ENCODE measurements at regions not wholly inside any gene's neighbourhood (a gene's known extent, or its start where the extent isn't known, plus 50 kb on each side); places are given as distances from the start of the nearest gene placed in this dataset.
A peak's percentile ranks its signal among the peaks of the same experiment; 100 is the strongest.
"Not testable (repeated sequence)": the region's sequence is repeated elsewhere in the genome, so short reads cannot be mapped to it uniquely, and the experiment has no call there.

DNA sequence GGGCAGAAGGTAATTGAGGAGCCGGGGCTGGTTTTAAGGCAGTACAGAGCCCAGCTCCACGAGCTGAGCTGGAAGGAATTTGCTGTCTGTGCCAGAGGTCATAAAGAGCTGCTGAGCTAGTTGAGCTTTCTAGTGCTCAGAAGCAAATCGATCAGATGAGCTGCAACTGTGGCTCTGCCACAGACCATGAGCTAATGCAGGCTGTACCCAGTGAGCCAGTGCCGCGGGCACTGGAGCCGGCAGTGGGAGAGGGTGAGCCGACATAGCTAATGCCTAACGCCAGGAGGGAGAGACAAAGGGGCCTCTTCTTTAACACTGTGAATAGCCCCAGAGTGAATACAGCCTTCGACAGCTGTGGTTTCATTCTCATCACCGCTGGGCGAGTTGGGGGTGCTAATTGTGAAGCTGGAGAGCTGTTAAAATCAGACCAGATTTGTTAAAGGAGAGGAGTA is 410.1 kb upstream of the TCF4 start:
- DNase-seq: no peak

DNA sequence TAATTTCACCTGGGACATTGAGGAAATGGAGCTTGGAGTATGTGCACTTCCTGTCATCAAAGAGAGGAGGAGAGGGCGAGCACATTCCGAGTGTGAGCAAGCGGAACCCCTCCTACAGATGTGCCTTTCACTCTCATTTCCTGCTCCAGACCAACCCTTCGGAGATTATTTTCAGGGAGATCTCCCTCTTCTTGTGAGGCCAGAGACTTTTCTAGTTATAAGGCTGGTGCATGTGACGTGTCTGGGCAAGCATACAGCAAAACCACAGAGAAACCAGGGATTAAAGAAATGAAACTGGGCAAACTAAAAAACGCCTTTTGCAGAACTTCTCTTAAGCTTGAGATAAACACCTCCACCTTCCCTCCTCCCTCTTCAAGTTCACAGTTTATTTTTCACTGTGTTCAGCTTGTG is 409.2 kb upstream of the TCF4 start:
- no peak for DNase-seq

DNA sequence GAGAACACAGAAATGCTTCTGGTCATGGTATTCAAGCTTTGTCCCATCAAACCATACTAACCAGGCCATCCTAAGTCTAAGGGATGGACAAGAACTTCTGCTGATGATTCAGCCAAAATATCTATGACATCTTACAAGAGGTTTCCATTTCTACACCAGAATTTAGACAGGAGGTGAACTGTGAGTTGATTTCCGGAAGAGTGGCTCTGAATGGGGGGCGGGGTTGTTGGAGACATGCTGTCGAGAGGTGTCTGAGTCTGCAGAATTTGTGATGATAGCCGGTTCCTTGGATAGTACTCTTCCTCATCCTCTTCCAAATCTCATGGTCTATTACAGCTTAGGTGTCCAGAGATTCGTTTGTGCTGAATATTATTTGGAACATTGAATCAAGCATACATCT is 408.7 kb upstream of the TCF4 start:
- DNase-seq: no peak

DNA sequence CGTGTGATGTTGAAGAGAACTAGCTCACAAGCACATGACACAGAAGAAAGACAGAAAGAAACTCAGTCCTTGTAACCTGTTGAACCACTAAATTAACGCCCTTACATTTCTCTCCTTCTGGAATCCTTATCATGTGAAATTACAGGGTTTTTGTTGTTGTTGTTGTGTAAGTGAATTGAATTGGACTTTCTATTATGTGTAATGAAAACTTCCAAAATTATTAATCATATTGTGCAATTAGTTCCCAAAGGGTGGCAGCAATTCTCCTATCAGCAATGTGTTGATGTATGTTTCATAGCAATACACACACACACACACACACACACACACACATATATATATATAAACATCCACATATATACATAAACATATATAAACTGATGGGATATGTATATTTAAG is 402.2 kb upstream of the TCF4 start:
- DNase-seq: no peak

DNA sequence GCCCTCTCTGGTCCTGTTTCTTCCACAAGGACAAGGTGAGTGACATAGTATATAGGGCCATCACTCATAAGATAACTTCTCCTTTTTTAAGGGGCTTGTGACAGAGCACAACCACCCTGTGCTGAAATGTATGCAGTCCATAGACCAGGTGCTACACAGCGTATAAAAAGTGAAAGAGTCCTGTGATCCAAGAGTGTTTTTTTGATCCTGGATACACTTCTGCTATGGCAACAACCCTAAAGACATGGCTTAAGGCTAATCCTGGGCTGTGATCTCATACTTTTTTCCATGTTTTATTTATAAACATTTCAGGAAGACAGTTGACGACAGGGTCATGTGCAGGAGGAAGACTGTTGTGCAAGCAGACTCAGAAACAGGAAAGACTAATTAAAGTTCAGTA is 400.5 kb upstream of the TCF4 start:
- DNase-seq: no peak

DNA sequence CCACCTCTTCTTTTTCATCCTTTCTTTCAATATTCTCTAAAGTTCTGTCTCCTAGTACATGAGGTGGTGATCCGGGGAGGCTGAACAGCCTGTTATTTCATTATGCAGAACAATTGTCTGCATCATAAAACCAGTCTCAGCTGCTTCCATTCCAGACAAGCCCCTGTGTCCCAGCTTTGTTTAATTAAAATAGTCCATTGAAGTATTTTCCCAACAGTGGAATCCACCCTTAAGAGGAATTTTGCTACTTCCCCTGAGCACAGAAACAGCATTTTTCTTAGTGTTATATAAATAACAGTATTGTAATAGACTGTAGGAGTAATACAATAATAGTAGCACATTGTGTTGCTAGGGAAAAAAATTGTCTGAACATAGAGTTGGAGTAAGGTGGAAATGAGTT is 395.4 kb upstream of the TCF4 start:
- DNase-seq: no peak

DNA sequence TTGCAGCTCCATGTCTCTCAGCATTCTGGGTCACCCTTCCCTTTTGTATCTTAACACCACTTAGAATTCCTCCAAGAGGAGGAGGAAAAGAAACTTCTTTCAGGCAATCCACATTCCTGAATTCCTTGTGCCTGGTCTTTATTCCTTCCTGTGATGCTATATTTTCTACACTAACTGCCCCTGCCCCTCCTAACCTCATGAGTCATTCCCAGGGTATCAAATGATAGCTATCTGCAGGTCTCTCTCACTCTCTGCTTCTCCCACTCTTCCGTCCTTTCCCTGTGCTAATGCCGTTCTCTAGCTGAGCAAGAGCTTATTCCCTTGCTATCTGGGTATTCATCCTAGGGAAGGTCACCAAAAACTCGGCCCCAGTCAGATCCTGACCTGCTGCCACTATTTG is 395.0 kb upstream of the TCF4 start:
- no peak for DNase-seq

DNA sequence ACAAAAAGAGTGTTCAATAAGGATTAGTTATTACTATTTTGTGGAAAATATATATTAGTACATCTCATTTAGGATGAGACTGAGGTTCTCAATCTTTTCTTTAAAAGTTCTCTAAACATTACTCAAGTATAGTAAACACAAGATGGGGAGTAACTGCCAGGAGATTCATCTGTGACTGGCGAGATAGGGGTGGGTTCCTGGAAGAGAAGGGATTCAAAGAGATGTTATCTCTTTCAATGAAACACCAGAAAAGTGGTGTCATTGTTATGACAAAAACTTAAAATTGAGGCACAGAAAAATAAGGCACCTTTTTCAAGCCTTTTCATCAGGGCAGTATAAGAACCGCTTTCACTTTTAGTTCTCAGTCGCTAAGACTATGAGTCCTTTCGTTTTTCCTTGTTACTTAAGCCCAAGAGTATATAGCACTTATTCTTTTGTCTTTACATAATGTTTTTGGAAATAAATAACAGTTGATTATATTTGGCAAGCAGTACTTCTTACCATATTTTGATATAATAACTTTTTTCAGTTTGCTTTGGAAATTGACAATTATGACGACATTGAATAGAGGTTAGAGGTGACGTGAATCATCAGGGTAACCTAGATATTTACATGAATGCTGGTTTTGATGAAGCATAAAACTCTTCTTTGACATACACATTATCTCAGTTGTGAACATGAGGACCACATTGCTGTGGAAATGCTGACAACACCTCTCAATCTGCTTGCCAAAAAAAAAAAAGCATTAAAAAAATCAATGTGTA is 393.9 kb upstream of the TCF4 start:
- peak; percentile 1 for DNase-seq

DNA sequence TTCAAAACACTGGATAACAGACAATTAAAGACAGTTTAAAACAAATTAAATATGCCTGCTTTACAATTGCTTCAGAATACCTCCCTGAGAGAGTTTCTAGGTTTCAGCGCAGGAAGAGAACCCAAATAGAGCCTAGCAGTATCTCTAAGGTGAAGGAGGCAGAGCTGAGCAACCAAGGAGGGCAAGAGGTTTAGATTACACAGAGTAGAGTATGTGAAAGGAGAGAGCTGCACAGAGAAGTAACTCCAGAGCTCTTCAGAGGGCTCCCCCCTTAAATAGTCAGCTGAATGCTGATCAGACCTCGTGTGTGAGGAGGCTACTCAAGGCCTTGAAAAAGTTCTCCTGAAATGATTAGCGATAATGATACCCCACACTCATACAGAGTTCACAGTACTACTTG is 386.5 kb upstream of the TCF4 start:
- no peak for DNase-seq

DNA sequence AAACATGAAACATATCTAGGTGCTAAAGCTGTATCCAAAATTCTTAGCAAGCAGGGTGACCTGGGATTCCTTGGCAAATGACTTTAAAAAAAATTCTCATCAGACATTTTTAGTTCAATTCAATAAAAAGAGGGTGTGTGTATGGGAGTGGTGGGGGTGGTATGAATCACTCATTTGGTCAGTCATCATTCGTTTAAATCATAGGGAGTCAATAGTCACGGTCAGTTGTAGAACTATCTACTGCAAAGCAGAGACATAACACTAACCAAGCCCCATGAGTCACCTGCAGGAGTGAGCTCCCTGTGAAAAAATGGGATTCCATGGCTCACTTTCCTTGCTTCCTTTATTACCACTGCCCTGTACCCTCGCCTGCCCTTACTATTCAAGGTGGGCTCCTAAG is 380.6 kb upstream of the TCF4 start:
- DNase-seq: no peak

DNA sequence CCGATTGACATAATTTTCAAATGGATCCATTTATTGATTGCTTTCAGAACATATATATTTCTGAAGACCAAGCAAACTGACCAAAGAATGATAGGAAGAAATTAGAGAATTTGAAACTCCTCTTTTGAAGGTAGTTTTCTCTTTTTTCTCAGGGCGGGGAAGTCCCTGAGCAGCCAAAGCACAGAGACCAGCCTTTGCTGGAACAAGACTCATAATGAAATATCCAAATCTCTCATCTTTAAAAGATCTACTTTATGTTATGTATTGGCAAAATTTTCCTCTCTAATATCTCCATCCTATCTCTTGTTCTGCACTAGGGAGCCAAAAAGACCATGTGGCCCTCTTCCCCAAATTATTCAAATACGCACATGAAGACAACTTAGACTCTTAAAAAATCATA is 379.0 kb upstream of the TCF4 start:
- no peak for DNase-seq

DNA sequence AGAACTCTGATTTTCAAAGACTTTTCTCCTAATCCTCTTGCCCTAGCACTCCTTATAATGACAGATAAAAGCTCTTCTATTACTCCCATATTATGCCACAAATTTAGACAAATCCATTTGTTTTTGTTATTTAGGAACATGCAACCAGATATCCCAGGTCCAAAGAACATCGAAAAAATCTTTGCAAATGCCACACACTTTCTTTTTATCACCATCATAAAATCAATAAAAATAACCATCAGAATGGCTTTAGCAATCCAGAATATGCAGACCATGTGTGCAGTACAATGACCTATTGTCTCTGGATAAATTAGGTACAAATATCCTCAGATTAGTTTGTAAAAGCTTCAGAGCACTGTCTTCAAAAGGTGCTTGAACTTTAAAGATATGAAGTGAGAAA is 376.2 kb upstream of the TCF4 start:
- DNase-seq: no peak

DNA sequence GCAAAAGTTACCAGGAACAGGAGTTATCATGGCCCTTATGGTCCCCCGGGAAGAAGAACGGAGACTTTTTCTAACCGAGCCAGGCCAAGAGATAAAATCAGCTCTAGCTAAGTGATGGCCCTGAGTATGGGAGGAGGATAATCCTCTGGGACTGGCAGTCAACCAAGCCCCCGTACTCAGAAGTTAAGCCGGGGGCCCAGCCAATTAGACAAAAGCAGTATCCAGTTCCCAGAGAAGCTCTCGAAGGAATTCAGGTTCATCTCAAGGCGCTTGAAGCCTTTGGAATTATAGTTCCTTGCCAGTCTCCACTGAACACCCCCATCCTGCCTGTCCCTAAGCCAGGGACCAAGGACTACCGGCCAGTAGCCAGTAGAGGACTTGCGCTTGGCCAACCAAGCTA is 365.3 kb upstream of the TCF4 start:
- DNase-seq: no peak

DNA sequence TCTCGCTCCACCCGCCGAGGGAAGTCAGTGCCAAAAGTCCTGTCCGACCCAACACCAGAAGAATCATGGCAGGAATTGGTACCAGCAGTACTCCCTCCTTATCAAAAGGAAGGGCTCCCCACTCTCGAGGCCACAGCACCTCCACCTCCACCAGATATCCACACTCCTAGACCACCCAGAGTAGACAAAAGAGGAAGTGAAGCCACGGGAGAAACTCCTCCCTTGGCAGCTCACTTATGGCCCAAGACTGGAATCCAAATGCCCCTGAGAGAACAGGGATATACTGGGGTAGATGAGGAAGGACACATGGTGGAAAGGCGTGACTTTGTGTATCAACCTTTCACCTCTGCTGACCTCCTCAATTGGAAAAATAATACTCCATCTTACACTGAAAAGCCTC is 363.7 kb upstream of the TCF4 start:
- not testable (repeated sequence) for DNase-seq

DNA sequence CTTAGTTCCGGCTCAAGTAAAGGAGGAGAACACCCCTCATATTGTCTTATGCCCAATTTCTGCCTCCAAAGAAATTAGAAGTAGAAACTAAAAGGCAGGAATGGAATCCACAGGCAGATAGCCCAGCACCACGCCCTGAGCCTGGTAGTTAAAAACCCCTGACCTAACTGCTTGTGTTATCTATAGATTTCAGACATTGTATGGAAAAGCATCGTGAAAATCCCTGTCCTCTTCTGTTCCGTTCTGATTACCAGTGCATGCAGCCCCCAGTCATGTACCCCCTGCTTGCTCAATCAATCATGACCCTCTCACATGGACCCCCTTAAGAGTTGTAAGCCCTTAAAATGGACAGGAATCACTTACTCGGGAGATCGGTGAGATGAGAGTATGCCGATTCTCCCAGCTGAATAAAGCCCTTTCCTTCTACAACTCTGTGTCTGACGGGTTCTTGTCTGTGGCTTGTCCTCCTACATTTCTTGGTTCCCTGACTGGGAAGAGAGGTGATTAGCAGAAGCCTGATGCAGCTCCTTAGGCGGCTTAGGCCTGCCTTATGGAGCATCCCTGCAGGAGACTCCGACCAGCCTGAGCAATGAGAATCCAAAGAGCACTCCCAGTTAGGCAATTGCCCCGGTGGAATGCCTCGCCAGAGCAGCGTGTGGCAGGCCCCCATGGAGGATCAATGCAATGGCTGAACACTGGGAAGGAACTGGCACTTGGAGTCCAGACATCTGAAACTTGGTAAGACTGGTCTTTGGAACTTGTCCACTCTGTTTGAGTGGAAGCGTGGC is 362.6 kb upstream of the TCF4 start:
- no peak for DNase-seq

DNA sequence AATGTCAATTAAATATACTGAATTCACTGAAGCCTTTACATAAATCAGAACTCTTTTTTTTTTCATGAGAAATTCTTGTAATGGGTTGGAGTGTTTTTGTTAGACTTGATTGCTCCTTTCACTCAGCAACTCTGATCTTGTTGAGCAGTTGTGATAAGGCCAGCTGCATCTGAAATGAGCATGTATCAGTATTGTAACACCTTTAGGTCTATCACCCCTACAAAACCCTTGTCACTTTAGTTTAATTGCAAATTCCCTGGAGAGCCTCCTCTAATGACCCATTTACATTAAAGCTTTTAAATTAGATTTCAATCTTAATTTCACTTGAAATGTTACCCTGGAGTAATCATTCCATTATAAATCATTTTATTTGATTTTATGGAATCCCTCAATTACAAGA is 346.8 kb upstream of the TCF4 start:
- no peak for DNase-seq

DNA sequence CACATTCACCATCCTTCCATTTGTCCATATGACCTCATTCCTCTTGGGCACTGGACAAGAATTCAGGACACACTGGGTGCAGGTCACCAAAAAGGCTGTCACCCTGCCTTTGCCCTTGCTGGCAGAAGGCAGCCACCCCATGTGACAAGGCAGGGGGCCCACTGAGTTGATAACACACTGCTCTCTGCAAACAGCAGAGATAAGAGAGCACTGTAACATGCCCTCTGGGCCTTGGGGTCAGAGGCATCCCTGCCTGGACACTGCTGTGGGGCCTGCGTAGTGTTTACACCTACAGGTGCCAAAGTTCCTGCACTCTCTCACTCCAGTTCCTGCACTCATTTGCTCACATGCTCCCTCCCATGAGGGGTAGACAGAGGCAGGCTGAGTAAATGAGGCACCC is 344.7 kb upstream of the TCF4 start:
- no peak for DNase-seq

DNA sequence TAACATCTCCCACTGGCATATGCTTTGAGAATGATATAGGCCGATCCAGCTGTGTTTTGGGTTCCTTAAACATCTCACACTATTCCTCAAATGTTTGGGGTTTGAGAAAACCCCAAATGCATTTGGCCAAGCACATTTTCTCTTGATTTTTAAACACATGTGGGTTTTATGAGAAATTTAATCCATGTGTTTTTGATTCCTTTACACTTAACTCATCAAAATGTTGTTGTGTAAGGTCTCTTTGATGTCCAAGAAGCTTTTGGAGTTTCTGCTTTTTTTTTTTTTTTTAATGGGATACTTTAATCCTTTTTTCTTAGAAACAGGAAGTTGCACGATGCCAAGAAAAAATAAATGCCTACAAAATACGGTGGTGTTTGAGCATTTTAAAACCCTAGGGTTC is 339.8 kb upstream of the TCF4 start:
- no peak for DNase-seq

DNA sequence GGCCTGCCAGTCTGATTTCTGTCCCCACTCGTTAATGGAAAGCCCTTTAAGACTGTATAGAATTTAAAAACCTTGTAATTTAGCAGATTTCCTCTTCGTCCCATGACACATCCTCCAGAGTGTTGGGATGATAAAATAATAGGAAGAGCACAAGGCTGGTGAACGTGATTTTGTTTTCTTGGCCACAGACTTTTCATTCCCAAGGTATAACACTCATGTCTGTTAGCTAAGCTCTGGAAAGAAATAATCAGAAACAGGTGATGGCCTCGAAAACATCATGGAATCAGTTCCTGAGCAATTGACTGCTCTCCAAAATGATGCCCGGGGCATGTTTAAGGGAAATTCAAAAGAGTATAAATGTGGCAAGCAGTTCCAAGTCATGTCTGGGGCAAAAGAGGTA is 337.8 kb upstream of the TCF4 start:
- no peak for DNase-seq

DNA sequence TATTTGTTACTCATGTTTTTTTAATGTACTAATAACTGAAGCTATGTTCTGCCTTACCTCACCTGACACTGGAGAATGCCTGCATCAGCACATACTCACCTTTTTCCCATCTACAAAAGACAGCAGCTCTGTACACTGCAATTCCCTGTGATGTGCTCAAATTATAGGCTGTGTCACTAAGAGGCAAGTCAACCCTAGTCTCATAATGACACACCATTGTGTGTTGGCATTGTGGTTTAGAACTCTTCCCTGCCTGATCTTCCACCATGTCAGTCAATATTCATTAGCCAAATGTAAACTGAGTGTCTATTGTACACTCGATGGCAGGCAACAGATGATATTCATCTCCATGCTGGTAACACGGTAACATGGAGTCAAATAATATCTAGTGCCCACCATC is 332.1 kb upstream of the TCF4 start:
- DNase-seq: no peak

DNA sequence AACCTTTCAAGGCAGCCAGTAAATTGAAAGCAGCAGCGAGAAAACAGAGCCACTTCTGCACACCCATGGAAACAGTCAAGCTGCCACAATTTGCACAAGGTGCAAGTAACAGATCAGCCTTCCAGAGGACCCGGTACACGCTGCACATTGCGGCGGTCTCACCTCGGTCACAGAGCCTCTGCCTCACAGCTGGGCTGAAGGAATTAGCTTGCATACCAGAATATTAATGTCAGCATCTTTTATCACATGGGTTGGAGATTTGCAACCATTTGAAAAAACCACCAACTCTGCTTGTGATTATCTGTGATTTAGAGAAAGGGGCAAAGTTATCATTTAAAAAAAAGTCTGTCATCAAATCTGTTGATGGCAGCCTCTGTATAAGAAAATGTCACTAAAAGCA is 330.5 kb upstream of the TCF4 start:
- no peak for DNase-seq

DNA sequence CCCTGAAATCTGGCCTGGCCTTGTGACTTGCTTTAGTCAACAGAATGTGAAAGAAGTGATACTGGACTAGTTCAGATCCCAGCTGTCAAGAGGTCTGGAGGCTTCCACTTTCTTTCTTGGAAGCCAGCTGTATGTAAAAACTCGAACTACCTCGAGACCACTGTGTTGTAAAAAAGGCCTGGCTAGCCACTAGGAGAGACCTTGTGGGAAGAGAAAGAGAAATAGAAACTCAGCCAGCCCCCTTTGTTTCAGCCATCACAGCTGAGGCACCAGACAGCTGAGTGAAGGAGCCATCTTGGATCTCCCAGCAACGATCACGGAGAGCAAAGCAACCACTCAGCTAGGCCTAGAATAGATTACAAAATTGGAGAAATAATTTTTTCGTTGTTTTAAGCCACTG is 324.9 kb upstream of the TCF4 start:
- no peak for DNase-seq

DNA sequence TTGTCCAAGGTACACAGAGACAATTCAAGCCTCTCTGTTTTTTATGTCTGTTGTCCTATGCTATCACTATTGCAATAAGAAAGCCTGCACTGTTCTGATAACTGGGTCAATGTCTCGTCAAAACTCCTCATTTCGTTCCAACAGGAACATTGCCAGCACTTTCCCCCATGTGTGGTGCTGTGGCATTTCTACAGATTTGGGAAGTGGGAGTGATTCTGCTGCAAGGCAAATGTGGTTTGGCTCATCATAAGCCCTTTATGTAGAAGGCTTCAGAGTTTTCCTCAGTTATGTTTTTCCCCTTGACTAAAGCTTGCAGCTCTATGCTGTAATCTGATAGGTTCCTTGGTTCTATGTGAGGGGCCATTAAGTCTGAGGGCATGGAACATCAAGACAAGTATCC is 324.1 kb upstream of the TCF4 start:
- no peak for DNase-seq

DNA sequence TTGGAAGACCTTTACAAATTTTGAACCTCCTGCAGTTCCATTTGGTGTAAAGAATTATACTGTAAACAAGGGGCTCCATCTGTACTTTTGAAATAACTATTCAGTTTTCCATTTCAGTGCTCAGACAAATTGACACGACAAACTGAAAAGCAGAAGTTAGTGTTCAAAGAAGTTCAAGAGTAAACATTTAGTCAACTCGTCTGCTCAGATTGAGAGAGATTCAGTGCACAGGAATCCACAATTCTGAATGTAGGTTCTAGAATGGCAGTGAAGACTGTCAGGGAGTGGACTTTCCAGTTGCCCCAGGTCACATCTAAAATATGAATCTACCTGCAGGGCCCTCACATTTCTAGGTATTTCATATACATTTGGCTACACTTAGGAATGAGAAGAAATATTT is 322.3 kb upstream of the TCF4 start:
- no peak for DNase-seq

DNA sequence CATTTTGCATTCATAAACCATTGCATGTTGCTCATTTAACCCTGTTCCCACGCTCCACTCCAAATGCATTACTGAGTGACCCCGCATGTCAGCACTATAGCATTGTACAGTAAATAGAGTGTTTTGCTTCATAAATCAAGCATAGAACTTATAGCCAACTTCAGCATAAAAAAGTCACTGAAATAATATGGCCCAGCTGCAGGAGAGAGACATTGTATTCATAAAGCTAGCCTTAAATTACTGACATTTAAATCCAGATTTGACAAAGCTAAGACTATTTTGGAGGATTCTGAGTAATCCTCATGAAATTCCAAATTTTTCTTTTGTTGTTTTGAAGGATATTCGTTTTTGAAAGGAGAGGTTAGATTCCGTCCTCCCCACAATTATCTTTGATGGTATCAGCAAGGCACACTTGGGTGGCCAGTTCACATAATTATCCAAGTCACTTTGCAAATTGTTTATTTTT is 320.9 kb upstream of the TCF4 start:
- no peak for DNase-seq
